Osteocyte (in vitro differentiated cells): ENCODE measurements at regions not wholly inside any gene's neighbourhood (a gene's known extent, or its start where the extent isn't known, plus 50 kb on each side); places are given as distances from the start of the nearest gene placed in this dataset.

ENCODE experiments used
- DNase-seq: peaks from one replicate; pipeline ENCODE4 v3.0.0; 2021; ENCODE audit warnings: mixed read lengths; ENCODE audit not compliant: unreplicated experiment; ENCODE audit errors: extremely low spot score
- H3K27ac Mint-ChIP-seq: one replicate; pipeline ENCODE4 v1.8.0; 2021; ENCODE audit warnings: mild to moderate bottlenecking, mixed read lengths; ENCODE audit not compliant: unreplicated experiment
- H3K27me3 Mint-ChIP-seq: one replicate; pipeline ENCODE4 v1.8.0; 2021; ENCODE audit warnings: mixed read lengths; ENCODE audit not compliant: unreplicated experiment
- H3K36me3 Mint-ChIP-seq: one replicate; pipeline ENCODE4 v1.8.0; 2021; ENCODE audit warnings: mixed read lengths; ENCODE audit not compliant: unreplicated experiment
- H3K4me1 Mint-ChIP-seq: one replicate; pipeline ENCODE4 v1.8.0; 2021; ENCODE audit warnings: mixed read lengths; ENCODE audit not compliant: unreplicated experiment
- H3K4me3 Mint-ChIP-seq: one replicate; pipeline ENCODE4 v1.8.0; 2021; ENCODE audit warnings: mild to moderate bottlenecking, moderate library complexity, mixed read lengths; ENCODE audit not compliant: unreplicated experiment
- H3K9me3 Mint-ChIP-seq: one replicate; pipeline ENCODE4 v1.8.0; 2021; ENCODE audit warnings: mixed read lengths; ENCODE audit not compliant: unreplicated experiment
- CTCF ChIP-seq: fragments of 200-600 bp; sonication (generic); IDR thresholded peaks from 2 replicates; pipeline ENCODE4 v1.5.0; 2021; ENCODE audit warnings: antibody characterized with exemption, mild to moderate bottlenecking, moderate library complexity

GRCh38 chr18:75928706-75929105, 501.2 kb upstream of the SMIM21 start:
- peaks cover 2% of the 10 kb centered on the region for H3K9me3 Mint-ChIP-seq

GRCh38 chr18:75927791-75928190, 500.3 kb upstream of the SMIM21 start:
- H3K4me3 Mint-ChIP-seq = no peak overlapping the region
- no peaks in the 10 kb centered on the region for H3K4me1 Mint-ChIP-seq

More at GRCh38 chr18:75928706-75929105, 501.2 kb upstream of the SMIM21 start:
- Mint-ChIP-seq H3K4me3 (no peak overlapping the region), H3K27ac (no peak overlapping the region), H3K4me1 (no peaks in the 10 kb centered on the region), H3K27me3 (no peaks in the 10 kb centered on the region), H3K36me3 (no peaks in the 10 kb centered on the region)
- no peak for TF ChIP-seq CTCF
- DNase-seq = no peak

GRCh38 chr18:75926811-75927210, 499.3 kb upstream of the SMIM21 start:
- peaks cover 18% of the 10 kb centered on the region for H3K9me3 Mint-ChIP-seq
- no peak for TF ChIP-seq CTCF
- no peaks in the 10 kb centered on the region for H3K4me1 Mint-ChIP-seq
- no peak for DNase-seq
- no peak overlapping the region for H3K4me3 Mint-ChIP-seq
- no peaks in the 10 kb centered on the region for H3K27me3 Mint-ChIP-seq
- no peaks in the 10 kb centered on the region for H3K36me3 Mint-ChIP-seq
- no peak overlapping the region for H3K27ac Mint-ChIP-seq

More at GRCh38 chr18:75927791-75928190, 500.3 kb upstream of the SMIM21 start:
- Mint-ChIP-seq H3K36me3 (no peaks in the 10 kb centered on the region), H3K9me3 (peaks cover 9% of the 10 kb centered on the region), H3K27ac (no peak overlapping the region), H3K27me3 (no peaks in the 10 kb centered on the region)
- no peak for DNase-seq
- TF ChIP-seq CTCF = no peak

- no peaks in the 10 kb centered on the region for H3K27me3 Mint-ChIP-seq
- DNase-seq = peak; percentile 49
- peaks cover 26% of the 10 kb centered on the region for H3K9me3 Mint-ChIP-seq
- H3K4me1 Mint-ChIP-seq = no peaks in the 10 kb centered on the region
- no peak overlapping the region for H3K4me3 Mint-ChIP-seq
- no peaks in the 10 kb centered on the region for H3K36me3 Mint-ChIP-seq
- TF ChIP-seq CTCF = no peak
- no peak overlapping the region for H3K27ac Mint-ChIP-seq
Observed at GRCh38 chr18:75923169-75923568, 495.7 kb upstream of the SMIM21 start.

GRCh38 chr18:75916624-75916982, 489.1 kb upstream of the SMIM21 start:
- no peak overlapping the region for H3K4me3 Mint-ChIP-seq
- no peaks in the 10 kb centered on the region for H3K4me1 Mint-ChIP-seq
- H3K9me3 Mint-ChIP-seq = peaks cover 9% of the 10 kb centered on the region
- H3K27ac Mint-ChIP-seq = no peak overlapping the region
- H3K36me3 Mint-ChIP-seq = no peaks in the 10 kb centered on the region
- H3K27me3 Mint-ChIP-seq = peaks cover 4% of the 10 kb centered on the region
- no peak for DNase-seq
- no peak for TF ChIP-seq CTCF
